Liver (tissue), 8 donors: ENCODE measurements at regions not wholly inside any gene's neighbourhood (a gene's known extent, or its start where the extent isn't known, plus 50 kb on each side); places are given as distances from the start of the nearest gene placed in this dataset.

Experiments used
- DNase-seq: peaks from one replicate; pipeline ENCODE4 v3.0.0-alpha.2; 2017; ENCODE audit warnings: low spot score
- H3K27ac ChIP-seq, 2 donors: one replicate each; pipeline ENCODE4 v1.7.0; 2013; ENCODE audit warnings: inconsistent platforms in 2 of 2, low read length in 2 of 2, control low read depth in 1 of 2, low read depth in 1 of 2, mild to moderate bottlenecking in 1 of 2
- H3K27me3 ChIP-seq, 4 donors: one replicate each; pipeline versions ENCODE4 v1.6.1 to v1.7.0; 2013; ENCODE audit warnings: low read length in 3 of 4, inconsistent platforms in 1 of 4, mild to moderate bottlenecking in 1 of 4, moderate library complexity in 1 of 4; ENCODE audit not compliant: control insufficient read depth in 4 of 4, insufficient read depth in 4 of 4
- H3K36me3 ChIP-seq, 4 donors: one replicate each; pipeline versions ENCODE4 v1.6.1 to v1.7.0; 2013; ENCODE audit warnings: low read length in 3 of 4, mild to moderate bottlenecking in 3 of 4, low read depth in 1 of 4, moderate library complexity in 1 of 4; ENCODE audit not compliant: control insufficient read depth in 4 of 4, insufficient read depth in 3 of 4
- H3K4me1 ChIP-seq, 4 donors: one replicate each; pipeline versions ENCODE4 v1.6.1 to v1.7.0; 2013; ENCODE audit warnings: low read length in 3 of 4, mild to moderate bottlenecking in 3 of 4, moderate library complexity in 1 of 4; ENCODE audit not compliant: control insufficient read depth in 4 of 4, insufficient read depth in 4 of 4
- H3K4me3 ChIP-seq, 3 donors: one replicate each; pipeline versions ENCODE4 v1.6.1 to v1.7.0; 2013; ENCODE audit warnings: low read length in 3 of 3, control low read depth in 1 of 3, low read depth in 1 of 3, mild to moderate bottlenecking in 1 of 3
- H3K9ac ChIP-seq, 2 donors: one replicate each; pipeline ENCODE4 v1.7.0; 2013; ENCODE audit warnings: low read length in 2 of 2, mild to moderate bottlenecking in 2 of 2, moderate library complexity in 2 of 2, control low read depth in 1 of 2, low read depth in 1 of 2
- H3K9me3 ChIP-seq, 4 donors: one replicate each; pipeline versions ENCODE4 v1.6.1 to v1.7.0; 2013; ENCODE audit warnings: low read length in 3 of 4; ENCODE audit not compliant: control insufficient read depth in 4 of 4
- ATF3 ChIP-seq: IDR thresholded peaks from 2 replicates; pipeline ENCODE4 v1.6.1; 2016; ENCODE audit warnings: antibody characterized with exemption
- EGR1 ChIP-seq, 2 donors: IDR thresholded peaks; 2 replicates each; pipeline ENCODE4 v1.6.1; 2016 to 2018; ENCODE audit warnings: antibody characterized with exemption in 2 of 2, low read depth in 2 of 2
- FOXA1 ChIP-seq: IDR thresholded peaks from 2 replicates; pipeline ENCODE4 v1.6.1; 2016; ENCODE audit warnings: antibody characterized with exemption
- FOXA2 ChIP-seq: IDR thresholded peaks from 2 replicates; pipeline ENCODE4 v1.6.1; 2016; ENCODE audit warnings: antibody characterized with exemption
- HNF4A ChIP-seq, 2 donors: conservative IDR thresholded peaks; 2 replicates each; pipeline ENCODE4 v1.6.1; 2016; ENCODE audit warnings: antibody characterized with exemption in 2 of 2, mild to moderate bottlenecking in 2 of 2
- NR2F2 ChIP-seq: IDR thresholded peaks from 2 replicates; pipeline ENCODE4 v1.6.1; 2016; ENCODE audit warnings: antibody characterized with exemption
- RAD21 ChIP-seq, 2 donors: IDR thresholded peaks; 2 replicates each; pipeline ENCODE4 v1.6.1; 2016; ENCODE audit warnings: antibody characterized with exemption in 2 of 2, mild to moderate bottlenecking in 2 of 2
- RXRA ChIP-seq, 2 donors: IDR thresholded peaks; 2 replicates each; pipeline ENCODE4 v1.6.1; 2017 to 2018; ENCODE audit warnings: antibody characterized with exemption in 2 of 2, mild to moderate bottlenecking in 1 of 2
- SP1 ChIP-seq: IDR thresholded peaks from 2 replicates; pipeline ENCODE4 v1.6.1; 2018; ENCODE audit warnings: antibody characterized with exemption, mild to moderate bottlenecking
- YY1 ChIP-seq: IDR thresholded peaks from 2 replicates; pipeline ENCODE4 v1.6.1; 2016; ENCODE audit warnings: antibody characterized with exemption, mild to moderate bottlenecking
- ZBTB33 ChIP-seq: IDR thresholded peaks from 2 replicates; pipeline ENCODE4 v1.6.1; 2016; ENCODE audit warnings: antibody characterized with exemption
- WGBS: extraction: QIAGEN DNeasy Blood & Tissue Kit; methylation state at CpG from one replicate; pipeline ENCODE4 v1.1.7; 2013; 5-methylcytosine and 5-hydroxymethylcytosine counted together
- TF ChIP-seq, protein P1 (sequence below): fragments of 150-350 bp; IDR thresholded peaks from 2 replicates; pipeline ENCODE4 v1.5.1; 2017; ENCODE audit warnings: improper control_type of control experiment, low read depth, low read length; ENCODE audit not compliant: missing input control
- TF ChIP-seq, protein P2 (sequence below): IDR thresholded peaks from 2 replicates; pipeline ENCODE4 v1.6.1; 2016; ENCODE audit warnings: antibody characterized with exemption
- TF ChIP-seq, protein P3 (sequence below): IDR thresholded peaks from 2 replicates; pipeline ENCODE4 v1.6.1; 2016; ENCODE audit warnings: antibody characterized with exemption, mild to moderate bottlenecking
- donor health status: healthy.
- donor health status: healthy.
- donor health status: healthy.
- donor health status: healthy.
- donor health status: healthy.

DNA sequence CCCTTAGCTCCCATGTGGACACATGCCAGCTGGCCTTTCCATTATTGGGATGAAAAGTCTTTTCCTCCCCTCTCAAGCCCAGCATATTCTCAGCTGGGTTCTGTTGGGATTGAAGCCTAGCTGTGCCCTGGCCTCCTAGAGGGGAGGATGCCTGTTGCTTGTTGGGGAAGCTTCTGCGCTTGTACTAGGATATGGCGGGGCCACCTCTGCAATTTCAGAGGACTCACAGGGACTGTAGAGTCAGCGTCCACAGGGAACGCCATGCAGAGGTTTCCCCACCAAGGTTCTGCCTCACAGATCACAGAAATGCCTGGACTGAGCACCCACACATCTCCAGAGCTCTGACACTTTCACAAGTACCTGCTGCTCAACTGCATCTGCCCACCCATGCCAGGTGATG, 288.7 kb upstream of the FOXQ1 start (continued):
- TF ChIP-seq, protein P1, sequence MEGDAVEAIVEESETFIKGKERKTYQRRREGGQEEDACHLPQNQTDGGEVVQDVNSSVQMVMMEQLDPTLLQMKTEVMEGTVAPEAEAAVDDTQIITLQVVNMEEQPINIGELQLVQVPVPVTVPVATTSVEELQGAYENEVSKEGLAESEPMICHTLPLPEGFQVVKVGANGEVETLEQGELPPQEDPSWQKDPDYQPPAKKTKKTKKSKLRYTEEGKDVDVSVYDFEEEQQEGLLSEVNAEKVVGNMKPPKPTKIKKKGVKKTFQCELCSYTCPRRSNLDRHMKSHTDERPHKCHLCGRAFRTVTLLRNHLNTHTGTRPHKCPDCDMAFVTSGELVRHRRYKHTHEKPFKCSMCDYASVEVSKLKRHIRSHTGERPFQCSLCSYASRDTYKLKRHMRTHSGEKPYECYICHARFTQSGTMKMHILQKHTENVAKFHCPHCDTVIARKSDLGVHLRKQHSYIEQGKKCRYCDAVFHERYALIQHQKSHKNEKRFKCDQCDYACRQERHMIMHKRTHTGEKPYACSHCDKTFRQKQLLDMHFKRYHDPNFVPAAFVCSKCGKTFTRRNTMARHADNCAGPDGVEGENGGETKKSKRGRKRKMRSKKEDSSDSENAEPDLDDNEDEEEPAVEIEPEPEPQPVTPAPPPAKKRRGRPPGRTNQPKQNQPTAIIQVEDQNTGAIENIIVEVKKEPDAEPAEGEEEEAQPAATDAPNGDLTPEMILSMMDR = no peak
- TF ChIP-seq FOXA1 (no peak), RAD21 (IDR thresholded peaks at IDR 0.05) (no peak), EGR1 (IDR thresholded peaks at IDR 0.05; ENCODE audit: low read depth in 2 of 2) (no peak), RXRA (IDR thresholded peaks at IDR 0.05) (no peak)

DNA sequence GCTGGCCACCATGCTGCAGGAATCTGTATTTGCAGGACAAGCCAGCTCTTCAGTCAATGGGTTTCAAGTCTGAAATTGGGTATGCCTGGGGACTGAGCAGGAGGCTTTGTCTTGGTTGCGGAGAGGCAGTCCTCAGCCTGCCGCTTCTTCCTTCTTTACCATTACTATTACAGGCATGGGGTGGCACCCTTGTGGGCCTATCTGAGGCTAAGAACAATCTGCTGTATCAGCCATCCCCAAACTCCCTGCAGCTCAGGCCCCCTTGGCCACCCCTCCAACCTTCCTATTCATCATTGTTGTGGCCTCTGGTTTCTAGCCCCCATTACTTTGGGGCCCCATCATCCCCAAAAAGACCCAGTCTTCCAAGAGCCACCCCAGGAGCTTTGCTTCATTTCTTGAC, 289.2 kb upstream of the FOXQ1 start:
- WGBS = 99% methylated on average over 2 of the region's 2 CpGs
- Histone ChIP-seq H3K27ac (no peak overlapping the region), H3K9me3 (peaks cover 0 to 1% (median 0%) of the 10 kb centered on the region in 4 donors), H3K9ac (no peak overlapping the region), H3K36me3 (no peaks in the 10 kb centered on the region), H3K27me3 (peaks cover 0 to 2% (median 0%) of the 10 kb centered on the region in 4 donors), H3K4me1 (no peaks in the 10 kb centered on the region), H3K4me3 (no peak overlapping the region)
- DNase-seq = no peak
- TF ChIP-seq YY1 = no peak
- TF ChIP-seq HNF4A (conservative IDR thresholded peaks at IDR 0.05) = no peak
- TF ChIP-seq FOXA2 = no peak
- TF ChIP-seq NR2F2 = no peak
- no peak for TF ChIP-seq SP1
- TF ChIP-seq, protein P2, sequence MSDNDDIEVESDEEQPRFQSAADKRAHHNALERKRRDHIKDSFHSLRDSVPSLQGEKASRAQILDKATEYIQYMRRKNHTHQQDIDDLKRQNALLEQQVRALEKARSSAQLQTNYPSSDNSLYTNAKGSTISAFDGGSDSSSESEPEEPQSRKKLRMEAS = no peak
- no peak for TF ChIP-seq ATF3
- TF ChIP-seq, protein P3, sequence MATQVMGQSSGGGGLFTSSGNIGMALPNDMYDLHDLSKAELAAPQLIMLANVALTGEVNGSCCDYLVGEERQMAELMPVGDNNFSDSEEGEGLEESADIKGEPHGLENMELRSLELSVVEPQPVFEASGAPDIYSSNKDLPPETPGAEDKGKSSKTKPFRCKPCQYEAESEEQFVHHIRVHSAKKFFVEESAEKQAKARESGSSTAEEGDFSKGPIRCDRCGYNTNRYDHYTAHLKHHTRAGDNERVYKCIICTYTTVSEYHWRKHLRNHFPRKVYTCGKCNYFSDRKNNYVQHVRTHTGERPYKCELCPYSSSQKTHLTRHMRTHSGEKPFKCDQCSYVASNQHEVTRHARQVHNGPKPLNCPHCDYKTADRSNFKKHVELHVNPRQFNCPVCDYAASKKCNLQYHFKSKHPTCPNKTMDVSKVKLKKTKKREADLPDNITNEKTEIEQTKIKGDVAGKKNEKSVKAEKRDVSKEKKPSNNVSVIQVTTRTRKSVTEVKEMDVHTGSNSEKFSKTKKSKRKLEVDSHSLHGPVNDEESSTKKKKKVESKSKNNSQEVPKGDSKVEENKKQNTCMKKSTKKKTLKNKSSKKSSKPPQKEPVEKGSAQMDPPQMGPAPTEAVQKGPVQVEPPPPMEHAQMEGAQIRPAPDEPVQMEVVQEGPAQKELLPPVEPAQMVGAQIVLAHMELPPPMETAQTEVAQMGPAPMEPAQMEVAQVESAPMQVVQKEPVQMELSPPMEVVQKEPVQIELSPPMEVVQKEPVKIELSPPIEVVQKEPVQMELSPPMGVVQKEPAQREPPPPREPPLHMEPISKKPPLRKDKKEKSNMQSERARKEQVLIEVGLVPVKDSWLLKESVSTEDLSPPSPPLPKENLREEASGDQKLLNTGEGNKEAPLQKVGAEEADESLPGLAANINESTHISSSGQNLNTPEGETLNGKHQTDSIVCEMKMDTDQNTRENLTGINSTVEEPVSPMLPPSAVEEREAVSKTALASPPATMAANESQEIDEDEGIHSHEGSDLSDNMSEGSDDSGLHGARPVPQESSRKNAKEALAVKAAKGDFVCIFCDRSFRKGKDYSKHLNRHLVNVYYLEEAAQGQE = no peak

- H3K9ac ChIP-seq = no peak overlapping the region
- no peaks in the 10 kb centered on the region for H3K27me3 ChIP-seq
- WGBS = 81% methylated on average over 2 of the region's 2 CpGs
- peaks cover 0 to 1% (median 0%) of the 10 kb centered on the region in 4 donors for H3K9me3 ChIP-seq
- no peaks in the 10 kb centered on the region for H3K36me3 ChIP-seq
- TF ChIP-seq, protein P2 = no peak
- TF ChIP-seq ZBTB33 = no peak
- no peak overlapping the region for H3K4me3 ChIP-seq
- DNase-seq = peak; percentile 3
- H3K27ac ChIP-seq = no peak overlapping the region
- H3K4me1 ChIP-seq = no peaks in the 10 kb centered on the region
These were observed 291.1 kb upstream of the FOXQ1 start for GRCh38 chr6:1020837-1021236.
